Panc1 (cell line): ENCODE measurements at regions not wholly inside any gene's neighbourhood (a gene's known extent, or its start where the extent isn't known, plus 50 kb on each side); places are given as distances from the start of the nearest gene placed in this dataset.

ENCODE experiments used
- ATAC-seq: fragments of 200-7000 bp; cut with Tn5 transposase; 2 replicates; pipeline ENCODE4 v1.9.1; 2020; ENCODE audit warnings: mild to moderate bottlenecking, moderate library complexity
- BruUV-seq: library from RNA; stranded (reverse); fragments of 400-500 nt; replicated peaks from 2 replicates; lab custom pipeline; 2021; lab: Mats Ljungman, UMichigan
- CTCF ChIA-PET: fragments of 300-600 bp; sonication (Branson Sonifier 250); formaldehyde crosslinking; loops from one replicate; lab custom pipeline; 2022; ENCODE audit warnings: antibody characterized with exemption; lab: Charles Lee
- POLR2A ChIA-PET: fragments of 300-600 bp; sonication (Branson Sonifier 250); formaldehyde crosslinking; loops from one replicate; lab custom pipeline; 2022; ENCODE audit warnings: antibody characterized with exemption; lab: Charles Lee
- DNase-seq: peaks from one replicate; pipeline ENCODE4 v3.0.0-alpha.2; 2010; ENCODE audit warnings: low read depth, low spot score
- H3K27ac ChIP-seq: 2 replicates; pipeline ENCODE4 v1.5.1; 2011; ENCODE audit warnings: mild to moderate bottlenecking, low read length, inconsistent platforms
- H3K27me3 ChIP-seq: fragments of 200-500 bp; sonication (Bioruptor generic); 2 replicates; pipeline ENCODE4 v1.6.0; 2014; ENCODE audit warnings: low read length, inconsistent platforms; ENCODE audit not compliant: control insufficient read depth, insufficient read depth
- H3K36me3 ChIP-seq: fragments of 200-500 bp; sonication (Bioruptor generic); 2 replicates; pipeline ENCODE4 v1.5.1; 2014; ENCODE audit warnings: inconsistent platforms, mild to moderate bottlenecking, low read length, moderate library complexity; ENCODE audit not compliant: control insufficient read depth, insufficient read depth
- H3K4me1 ChIP-seq: 2 replicates; pipeline ENCODE4 v1.5.1; 2011; ENCODE audit warnings: inconsistent platforms, mild to moderate bottlenecking, low read length, moderate library complexity; ENCODE audit not compliant: control insufficient read depth, insufficient read depth
- H3K4me3 ChIP-seq, 2 experiments: 2 replicates each; pipeline ENCODE4 v1.5.1; 2011 to 2012; ENCODE audit warnings: low read depth in 2 of 2, low read length in 2 of 2, mild to moderate bottlenecking in 2 of 2, inconsistent platforms in 1 of 2, moderate library complexity in 1 of 2
- H3K9me3 ChIP-seq: fragments of 200-500 bp; sonication (Bioruptor generic); 2 replicates; pipeline ENCODE4 v1.5.1; 2014; ENCODE audit warnings: low read depth, mild to moderate bottlenecking, inconsistent platforms, low read length, moderate library complexity; ENCODE audit not compliant: control insufficient read depth, insufficient read depth
- CTCF ChIP-seq: fragments of 450-650 bp; IDR thresholded peaks from 2 replicates; pipeline ENCODE4 v1.5.1; 2017; ENCODE audit warnings: mild to moderate bottlenecking
- POLR2AphosphoS5 ChIP-seq: IDR thresholded peaks from 2 replicates; pipeline ENCODE4 v1.6.1; 2012; ENCODE audit warnings: mild to moderate bottlenecking, low read depth, low read length, moderate library complexity
- REST ChIP-seq, 2 experiments: IDR thresholded peaks; 2 replicates each; pipeline ENCODE4 v1.6.1; 2011 to 2012; ENCODE audit warnings: low read depth in 2 of 2, control low read depth in 1 of 2, low read length in 1 of 2, mild to moderate bottlenecking in 1 of 2, moderate library complexity in 1 of 2; ENCODE audit not compliant: insufficient read depth in 1 of 2
- SIN3A ChIP-seq: IDR thresholded peaks from 2 replicates; pipeline ENCODE4 v1.6.1; 2012; ENCODE audit warnings: low read depth, mild to moderate bottlenecking, low read length, moderate library complexity, borderline replicate concordance; ENCODE audit not compliant: insufficient read depth
- TCF7L2 ChIP-seq: IDR thresholded peaks from 2 replicates; pipeline ENCODE4 v1.6.1; 2011; ENCODE audit warnings: mild to moderate bottlenecking, low read depth, low read length, inconsistent platforms
- in situ Hi-C: cut with HindIII; loops from 2 replicates; pipeline ENCODE4 v1.10.0; 2016; ENCODE audit warnings: low sequenced_read_pairs, low pct_unique_long_range_greater_than_20kb
- intact Hi-C: fragments of 100-400 bp; cut with micrococcal nuclease; formaldehyde crosslinking; loops from one replicate; pipeline ENCODE4 v1.10.0; 2022; ENCODE audit not compliant: unreplicated experiment

- CTCF ChIA-PET: no interaction called here
- in situ Hi-C loops: no loop called here
- ATAC-seq (no peak), DNase-seq (no peak)
- no peaks in the 10 kb centered on the region for H3K36me3 ChIP-seq
- no peaks in the 10 kb centered on the region for H3K27me3 ChIP-seq
- POLR2A ChIA-PET: no interaction called here
- BruUV-seq: no TSS peak
- no peaks in the 10 kb centered on the region for H3K9me3 ChIP-seq
- no peak overlapping the region for H3K27ac ChIP-seq
- TF ChIP-seq TCF7L2 (no peak), POLR2AphosphoS5 (no peak), SIN3A (no peak), CTCF (no peak), REST (IDR thresholded peaks at IDR 0.05; ENCODE audit: insufficient read depth in 1 of 2, low read depth in 2 of 2, low read length in 1 of 2) (no peak)
- 0 out of 2 replicates have a peak, but pooled peaks cover 2% of the 10 kb centered on the region for H3K4me1 ChIP-seq
- intact Hi-C loops: no loop called here
- no peak overlapping the region for H3K4me3 ChIP-seq
Measured at GRCh38 chr1:65691152-65691900, 101.4 kb upstream of the PDE4B start.

GRCh38 chr1:65691972-65692371 is 100.7 kb upstream of the PDE4B start:
- no peaks in the 10 kb centered on the region for H3K27me3 ChIP-seq
- H3K9me3 ChIP-seq: no peaks in the 10 kb centered on the region
- POLR2A ChIA-PET: no interaction called here
- TF ChIP-seq TCF7L2: no peak
- no peak for TF ChIP-seq REST (IDR thresholded peaks at IDR 0.05; ENCODE audit: insufficient read depth in 1 of 2, low read depth in 2 of 2, low read length in 1 of 2)
- no peak for TF ChIP-seq CTCF
- TF ChIP-seq POLR2AphosphoS5: no peak
- no peak for TF ChIP-seq SIN3A
- no peak for ATAC-seq
- no peak overlapping the region for H3K4me3 ChIP-seq
- intact Hi-C loops: no loop called here
- H3K36me3 ChIP-seq: no peaks in the 10 kb centered on the region
- 0 out of 2 replicates have a peak, but pooled peaks cover 2% of the 10 kb centered on the region for H3K4me1 ChIP-seq
- no TSS peak for BruUV-seq
- in situ Hi-C loops: no loop called here
- H3K27ac ChIP-seq: no peak overlapping the region
- CTCF ChIA-PET: no interaction called here
- no peak for DNase-seq
